ENCODE measurements at regions not wholly inside any gene's neighbourhood (a gene's known extent, or its start where the extent isn't known, plus 50 kb on each side); places are given as distances from the start of the nearest gene placed in this dataset.

GRCh38 chr1:37265786-37266667 is 208.4 kb upstream of the ZC3H12A start:
- intact Hi-C loops (cut with DNase I) = no loop called here
- H3K27me3 ChIP-seq = peaks cover 0 to 33% (median 0%) of the 10 kb centered on the region in 3 donors
- no peak for DNase-seq
- TF ChIP-seq POLR2AphosphoS5 (IDR thresholded peaks at IDR 0.05) = no peak
- TF ChIP-seq EP300 (IDR thresholded peaks at IDR 0.05) = no peak
- no peak for TF ChIP-seq POLR2A (IDR thresholded peaks at IDR 0.05)
- no peak for TF ChIP-seq CTCF (IDR thresholded peaks at IDR 0.05)
- H3K36me3 ChIP-seq = no peaks in the 10 kb centered on the region
- H3K27ac ChIP-seq = no peak overlapping the region
- peaks cover 0 to 4% (median 0%) of the 10 kb centered on the region in 4 donors for H3K9me3 ChIP-seq
- no peaks in the 10 kb centered on the region for H3K4me1 ChIP-seq
- no peak overlapping the region for H3K4me3 ChIP-seq
- 54 to 55% methylated on average over 10 of the region's 10 CpGs for WGBS, 2 donors

- no peaks in the 10 kb centered on the region for H3K4me1 ChIP-seq
- 53 to 61% methylated on average over 10 of the region's 10 CpGs for WGBS, 2 donors
- no peaks in the 10 kb centered on the region for H3K36me3 ChIP-seq
- peaks cover 0 to 4% (median 0%) of the 10 kb centered on the region in 4 donors for H3K9me3 ChIP-seq
- peaks cover 0 to 25% (median 0%) of the 10 kb centered on the region in 3 donors for H3K27me3 ChIP-seq
- no peak overlapping the region for H3K4me3 ChIP-seq
- intact Hi-C loops (cut with DNase I) = no loop called here
- TF ChIP-seq POLR2AphosphoS5 (IDR thresholded peaks at IDR 0.05) = no peak
- no peak for TF ChIP-seq POLR2A (IDR thresholded peaks at IDR 0.05)
- TF ChIP-seq EP300 (IDR thresholded peaks at IDR 0.05) = no peak
- no peak for TF ChIP-seq CTCF (IDR thresholded peaks at IDR 0.05)
- DNase-seq = no peak
- H3K27ac ChIP-seq = no peak overlapping the region
These were observed 207.1 kb upstream of the ZC3H12A start for GRCh38 chr1:37267111-37267835.

- Histone ChIP-seq H3K36me3 (no peaks in the 10 kb centered on the region), H3K9me3 (no peaks in the 10 kb centered on the region), H3K27ac (no peak overlapping the region), H3K4me1 (no peaks in the 10 kb centered on the region), H3K27me3 (peaks cover 0 to 17% (median 0%) of the 10 kb centered on the region in 3 donors), H3K4me3 (no peak overlapping the region)
- DNase-seq = no peak
- no peak for TF ChIP-seq EP300 (IDR thresholded peaks at IDR 0.05)
- no peak for TF ChIP-seq CTCF (IDR thresholded peaks at IDR 0.05)
- TF ChIP-seq POLR2AphosphoS5 (IDR thresholded peaks at IDR 0.05) = no peak
- no peak for TF ChIP-seq POLR2A (IDR thresholded peaks at IDR 0.05)
- 44 to 56% methylated on average over 3 of the region's 3 CpGs for WGBS, 2 donors
- intact Hi-C loops (cut with DNase I) = no loop called here
These were observed 203.7 kb upstream of the ZC3H12A start for GRCh38 chr1:37270639-37271038.

- Histone ChIP-seq H3K27ac (no peak overlapping the region), H3K9me3 (no peaks in the 10 kb centered on the region), H3K36me3 (no peaks in the 10 kb centered on the region), H3K4me1 (no peaks in the 10 kb centered on the region), H3K27me3 (peaks cover 0 to 14% (median 0%) of the 10 kb centered on the region in 3 donors), H3K4me3 (no peak overlapping the region)
- DNase-seq = no peak
- no peak for TF ChIP-seq POLR2AphosphoS5 (IDR thresholded peaks at IDR 0.05)
- TF ChIP-seq POLR2A (IDR thresholded peaks at IDR 0.05) = no peak
- no peak for TF ChIP-seq CTCF (IDR thresholded peaks at IDR 0.05)
- TF ChIP-seq EP300 (IDR thresholded peaks at IDR 0.05) = no peak
- intact Hi-C loops (cut with DNase I) = no loop called here
- 73% methylated on average over 8 of the region's 8 CpGs for WGBS, 2 donors
These were observed 201.8 kb upstream of the ZC3H12A start for GRCh38 chr1:37272626-37273025.

Data from sigmoid colon (tissue), 6 donors.